ENCODE measurements at regions not wholly inside any gene's neighbourhood (a gene's known extent, or its start where the extent isn't known, plus 50 kb on each side); places are given as distances from the start of the nearest gene placed in this dataset.

- Histone ChIP-seq H3K9me3 (no peaks in the 10 kb centered on the region), H3K4me1 (ENCODE audit: low read depth) (no peaks in the 10 kb centered on the region), H3K36me3 (ENCODE audit: low read depth) (no peaks in the 10 kb centered on the region), H3K4me3 (no peak overlapping the region)
- DNase-seq: no peak
- intact Hi-C loops (cut with DNase I, micrococcal nuclease): no loop called here
- TF ChIP-seq, protein P1, sequence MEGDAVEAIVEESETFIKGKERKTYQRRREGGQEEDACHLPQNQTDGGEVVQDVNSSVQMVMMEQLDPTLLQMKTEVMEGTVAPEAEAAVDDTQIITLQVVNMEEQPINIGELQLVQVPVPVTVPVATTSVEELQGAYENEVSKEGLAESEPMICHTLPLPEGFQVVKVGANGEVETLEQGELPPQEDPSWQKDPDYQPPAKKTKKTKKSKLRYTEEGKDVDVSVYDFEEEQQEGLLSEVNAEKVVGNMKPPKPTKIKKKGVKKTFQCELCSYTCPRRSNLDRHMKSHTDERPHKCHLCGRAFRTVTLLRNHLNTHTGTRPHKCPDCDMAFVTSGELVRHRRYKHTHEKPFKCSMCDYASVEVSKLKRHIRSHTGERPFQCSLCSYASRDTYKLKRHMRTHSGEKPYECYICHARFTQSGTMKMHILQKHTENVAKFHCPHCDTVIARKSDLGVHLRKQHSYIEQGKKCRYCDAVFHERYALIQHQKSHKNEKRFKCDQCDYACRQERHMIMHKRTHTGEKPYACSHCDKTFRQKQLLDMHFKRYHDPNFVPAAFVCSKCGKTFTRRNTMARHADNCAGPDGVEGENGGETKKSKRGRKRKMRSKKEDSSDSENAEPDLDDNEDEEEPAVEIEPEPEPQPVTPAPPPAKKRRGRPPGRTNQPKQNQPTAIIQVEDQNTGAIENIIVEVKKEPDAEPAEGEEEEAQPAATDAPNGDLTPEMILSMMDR (IDR thresholded peaks at IDR 0.05): no peak
- ATAC-seq: no peak
Measured at GRCh38 chr3:163786416-163786815, 1291.9 kb downstream of the SI start.

GRCh38 chr3:163785693-163786092 is 1292.6 kb downstream of the SI start:
- ATAC-seq: no peak
- no peak for DNase-seq
- intact Hi-C loops (cut with DNase I, micrococcal nuclease): no loop called here
- no peaks in the 10 kb centered on the region for H3K4me1 ChIP-seq (ENCODE audit: low read depth)
- H3K36me3 ChIP-seq (ENCODE audit: low read depth): no peaks in the 10 kb centered on the region
- H3K4me3 ChIP-seq: no peak overlapping the region
- H3K9me3 ChIP-seq: no peaks in the 10 kb centered on the region
- TF ChIP-seq, protein P1 (IDR thresholded peaks at IDR 0.05): no peak

DNA sequence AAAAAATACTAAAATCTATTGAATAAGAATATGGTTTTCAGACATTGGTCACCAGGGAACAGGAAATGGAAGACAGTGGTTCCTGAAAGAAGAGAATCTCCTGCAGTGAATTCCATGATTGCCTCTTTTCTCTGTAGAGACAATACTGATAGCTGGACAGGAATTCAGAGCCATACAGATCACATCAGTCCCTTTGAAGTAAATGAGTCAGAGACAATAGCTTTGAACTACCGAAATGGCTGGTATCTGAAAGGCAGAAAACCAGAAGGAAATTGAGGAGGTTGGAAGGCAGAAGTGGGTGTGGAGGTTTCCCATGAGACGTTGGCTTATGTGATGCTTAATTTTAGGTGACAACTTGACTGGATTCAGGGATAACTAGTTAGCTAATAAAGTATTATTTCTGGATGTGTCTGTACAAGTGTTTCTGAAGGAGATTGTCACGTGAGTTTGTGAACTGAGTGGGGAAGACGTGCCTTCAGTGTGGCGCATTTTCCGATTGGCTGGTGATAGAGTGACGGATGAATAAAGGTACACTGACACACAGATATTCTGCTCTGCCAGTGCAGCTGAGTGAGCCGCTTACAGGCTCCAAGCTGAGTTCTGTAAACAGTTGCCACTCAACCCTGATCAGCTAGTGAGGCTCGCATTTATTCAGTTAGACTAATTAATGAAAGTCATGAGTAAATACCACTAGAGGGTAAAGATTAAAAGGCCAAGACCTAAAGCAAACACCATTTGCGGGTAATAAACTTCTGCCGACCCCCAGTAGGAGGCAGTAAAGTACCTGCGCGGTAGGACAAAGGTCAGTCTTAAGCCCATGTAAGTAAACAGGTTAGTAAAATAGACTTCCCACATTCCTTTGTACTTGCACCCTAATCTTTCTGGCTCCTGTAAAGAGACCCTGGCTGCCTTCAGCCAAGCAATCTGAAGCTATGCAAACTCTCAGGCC is 1298.6 kb downstream of the SI start:
- intact Hi-C loops (cut with DNase I, micrococcal nuclease): no loop called here
- Histone ChIP-seq H3K36me3 (ENCODE audit: low read depth) (no peaks in the 10 kb centered on the region), H3K9me3 (no peaks in the 10 kb centered on the region), H3K4me3 (no peak overlapping the region), H3K4me1 (ENCODE audit: low read depth) (no peaks in the 10 kb centered on the region)
- ATAC-seq (peak; percentile 36), DNase-seq (no peak)
- TF ChIP-seq, protein P1 (IDR thresholded peaks at IDR 0.05): no peak

DNA sequence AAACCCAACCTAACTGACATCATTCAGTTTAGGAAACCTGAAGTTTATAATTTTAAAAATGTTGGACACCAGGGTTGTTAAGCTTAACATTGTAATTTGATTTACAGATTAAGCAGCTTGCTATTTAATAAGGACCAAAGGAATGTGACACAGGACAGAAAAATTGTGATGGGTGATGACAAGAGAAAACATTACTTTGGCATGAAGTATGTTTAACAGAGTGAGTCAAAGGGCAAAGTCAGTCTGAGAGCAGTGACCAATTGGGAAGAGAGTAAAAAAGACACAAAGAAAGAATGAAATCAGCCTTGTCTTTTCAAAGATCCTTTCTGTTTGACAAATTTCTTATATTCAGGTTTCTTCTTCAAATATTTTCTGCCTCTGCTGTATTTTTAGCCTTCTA is 1301.6 kb downstream of the SI start:
- DNase-seq (no peak), ATAC-seq (no peak)
- intact Hi-C loops (cut with DNase I, micrococcal nuclease): no loop called here
- H3K4me3 ChIP-seq: no peak overlapping the region
- no peaks in the 10 kb centered on the region for H3K36me3 ChIP-seq (ENCODE audit: low read depth)
- no peaks in the 10 kb centered on the region for H3K9me3 ChIP-seq
- TF ChIP-seq, protein P1 (IDR thresholded peaks at IDR 0.05): no peak
- H3K4me1 ChIP-seq (ENCODE audit: low read depth): no peaks in the 10 kb centered on the region

GRCh38 chr3:163773136-163773535 is 1305.2 kb downstream of the SI start:
- H3K9me3 ChIP-seq: no peaks in the 10 kb centered on the region
- ATAC-seq (no peak), DNase-seq (no peak)
- TF ChIP-seq, protein P1 (IDR thresholded peaks at IDR 0.05): no peak
- H3K4me1 ChIP-seq (ENCODE audit: low read depth): no peaks in the 10 kb centered on the region
- no peaks in the 10 kb centered on the region for H3K36me3 ChIP-seq (ENCODE audit: low read depth)
- H3K4me3 ChIP-seq: no peak overlapping the region
- intact Hi-C loops (cut with DNase I, micrococcal nuclease): no loop called here
